Karpas-422 (cell line): ENCODE measurements at regions not wholly inside any gene's neighbourhood (a gene's known extent, or its start where the extent isn't known, plus 50 kb on each side); places are given as distances from the start of the nearest gene placed in this dataset.

Source experiments
- DNase-seq: peaks from one replicate; pipeline ENCODE4 v3.0.0-alpha.2; 2015
- H2AFZ ChIP-seq: fragments of 200-600 bp; sonication (generic); 2 replicates; pipeline ENCODE4 v1.6.1; 2014; ENCODE audit warnings: antibody characterized with exemption, low read length, mixed read lengths
- H3K27ac ChIP-seq: fragments of 200-600 bp; sonication (generic); 2 replicates; pipeline ENCODE4 v1.5.1; 2014; ENCODE audit warnings: mild to moderate bottlenecking, low read length, moderate library complexity
- H3K27me3 ChIP-seq: fragments of 200-600 bp; sonication (generic); 2 replicates; pipeline ENCODE4 v1.6.1; 2014; ENCODE audit warnings: low read length, mixed read lengths
- H3K36me3 ChIP-seq: fragments of 200-600 bp; sonication (generic); 2 replicates; pipeline ENCODE4 v1.6.1; 2014; ENCODE audit warnings: low read length, mixed read lengths; ENCODE audit not compliant: insufficient read depth
- H3K4me1 ChIP-seq: fragments of 200-600 bp; sonication (generic); 2 replicates; pipeline ENCODE4 v1.6.1; 2014; ENCODE audit warnings: mild to moderate bottlenecking, low read length, mixed read lengths
- H3K4me2 ChIP-seq: fragments of 200-600 bp; sonication (generic); 2 replicates; pipeline ENCODE4 v1.6.1; 2014; ENCODE audit warnings: low read length, low read depth, mild to moderate bottlenecking; ENCODE audit not compliant: poor library complexity, severe bottlenecking
- H3K4me3 ChIP-seq: fragments of 200-600 bp; sonication (generic); 2 replicates; pipeline ENCODE4 v1.5.1; 2014; ENCODE audit warnings: mild to moderate bottlenecking, antibody characterized with exemption, low read length, mixed read lengths
- H3K79me2 ChIP-seq: fragments of 200-600 bp; sonication (generic); 2 replicates; pipeline ENCODE4 v1.6.1; 2014; ENCODE audit warnings: mild to moderate bottlenecking, low read length, mixed read lengths
- H3K9ac ChIP-seq: fragments of 200-600 bp; sonication (generic); 2 replicates; pipeline ENCODE4 v1.6.0; 2014; ENCODE audit warnings: low read length
- H3K9me2 ChIP-seq: fragments of 200-600 bp; sonication (generic), shearing (Covaris generic); replicated peaks from 2 replicates; pipeline ENCODE4 v1.6.0; 2014; ENCODE audit warnings: mild to moderate bottlenecking, low read length, moderate library complexity; ENCODE audit not compliant: insufficient read depth
- H3K9me3 ChIP-seq: fragments of 300-700, 200-600 bp; sonication (generic); 2 replicates; pipeline ENCODE4 v1.6.1; 2014; ENCODE audit warnings: low read length, mixed read lengths
- H4K20me1 ChIP-seq: fragments of 200-600 bp; sonication (generic); 2 replicates; pipeline ENCODE4 v1.6.1; 2014; ENCODE audit warnings: mild to moderate bottlenecking, antibody characterized with exemption, low read length, low read depth; ENCODE audit not compliant: insufficient read depth

GRCh38 chr18:78717766-78718150, 261.9 kb upstream of the SALL3 start:
- Histone ChIP-seq H3K4me1 (no peaks in the 10 kb centered on the region), H3K79me2 (no peaks in the 10 kb centered on the region), H2AFZ (no peak overlapping the region), H3K9ac (no peak overlapping the region), H3K27ac (no peak overlapping the region), H3K27me3 (no peaks in the 10 kb centered on the region), H3K9me2 (no peaks in the 10 kb centered on the region), H3K4me2 (no peak overlapping the region), H3K4me3 (no peak overlapping the region), H4K20me1 (no peaks in the 10 kb centered on the region), H3K9me3 (no peaks in the 10 kb centered on the region), H3K36me3 (no peaks in the 10 kb centered on the region)
- no peak for DNase-seq

DNA sequence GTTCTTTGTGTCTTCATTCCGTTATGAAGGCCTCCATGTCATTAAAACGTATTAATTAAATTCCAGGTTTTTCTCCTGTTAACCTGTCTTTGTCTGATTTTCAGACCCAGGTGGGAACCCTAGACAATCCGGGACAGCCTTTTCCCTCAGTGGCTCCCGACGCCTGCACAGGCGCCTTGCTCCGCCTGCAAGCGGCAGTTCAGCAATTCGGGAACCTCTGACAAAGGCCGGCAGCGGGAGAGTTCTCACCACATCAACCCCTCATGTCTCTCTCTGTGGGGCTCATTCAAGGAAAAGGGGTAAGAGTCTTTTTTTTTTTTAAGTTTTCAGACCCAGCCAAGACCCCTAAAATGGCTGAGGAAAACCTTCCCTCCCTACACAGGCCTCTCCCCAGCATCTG, 259.8 kb upstream of the SALL3 start:
- Histone ChIP-seq H2AFZ (no peak overlapping the region), H3K27me3 (no peaks in the 10 kb centered on the region), H3K79me2 (no peaks in the 10 kb centered on the region), H3K4me2 (no peak overlapping the region), H3K4me3 (no peak overlapping the region), H3K4me1 (no peaks in the 10 kb centered on the region), H3K9me3 (no peaks in the 10 kb centered on the region), H3K27ac (no peak overlapping the region), H3K9me2 (no peaks in the 10 kb centered on the region), H3K9ac (no peak overlapping the region), H4K20me1 (no peaks in the 10 kb centered on the region), H3K36me3 (no peaks in the 10 kb centered on the region)
- DNase-seq, result no peak

DNA sequence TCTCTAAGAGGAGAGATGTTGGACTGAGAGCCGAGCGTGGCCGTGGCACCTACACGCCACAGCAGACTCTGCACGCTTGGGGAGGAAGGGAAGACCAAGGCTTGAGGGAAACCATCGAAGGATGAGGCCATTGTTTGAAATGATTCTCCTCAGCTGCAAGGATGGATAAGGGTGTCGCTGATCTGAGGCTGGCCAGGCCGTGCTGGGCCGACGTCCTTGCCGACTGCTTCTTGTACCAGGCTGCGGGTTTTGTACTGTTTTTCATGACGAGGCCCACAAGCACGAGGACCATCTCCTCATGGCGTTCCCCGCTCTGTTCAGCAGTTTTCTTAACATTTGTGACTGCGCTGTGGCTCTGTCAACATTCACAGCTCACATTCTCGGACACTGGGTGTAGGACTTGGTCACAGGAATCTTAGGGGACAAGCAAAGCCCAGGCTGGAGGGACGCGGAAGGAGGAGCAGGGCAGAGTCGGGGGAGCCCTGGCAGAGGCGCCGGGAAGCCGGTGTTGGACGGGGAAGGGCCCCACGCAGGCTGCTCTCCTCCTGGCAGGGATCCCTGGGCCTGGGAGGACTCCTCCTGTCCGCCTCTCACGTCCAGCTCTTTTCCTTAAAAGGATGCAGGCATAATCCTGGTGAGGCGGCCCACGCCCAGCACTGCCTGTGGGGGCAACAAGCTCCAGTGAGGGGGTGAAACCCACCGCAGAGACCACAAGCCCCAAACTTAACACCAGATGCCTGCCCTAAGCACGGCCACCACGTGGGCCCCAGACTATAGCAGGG, 259.0 kb upstream of the SALL3 start:
- no peak overlapping the region for H3K27ac ChIP-seq
- H3K4me1 ChIP-seq, result no peaks in the 10 kb centered on the region
- no peak overlapping the region for H2AFZ ChIP-seq
- H3K4me3 ChIP-seq, result no peak overlapping the region
- H3K27me3 ChIP-seq, result no peaks in the 10 kb centered on the region
- H3K4me2 ChIP-seq, result no peak overlapping the region
- no peak overlapping the region for H3K9ac ChIP-seq
- no peaks in the 10 kb centered on the region for H3K9me2 ChIP-seq
- no peak for DNase-seq
- no peaks in the 10 kb centered on the region for H3K79me2 ChIP-seq
- no peaks in the 10 kb centered on the region for H4K20me1 ChIP-seq
- no peaks in the 10 kb centered on the region for H3K9me3 ChIP-seq
- no peaks in the 10 kb centered on the region for H3K36me3 ChIP-seq

DNA sequence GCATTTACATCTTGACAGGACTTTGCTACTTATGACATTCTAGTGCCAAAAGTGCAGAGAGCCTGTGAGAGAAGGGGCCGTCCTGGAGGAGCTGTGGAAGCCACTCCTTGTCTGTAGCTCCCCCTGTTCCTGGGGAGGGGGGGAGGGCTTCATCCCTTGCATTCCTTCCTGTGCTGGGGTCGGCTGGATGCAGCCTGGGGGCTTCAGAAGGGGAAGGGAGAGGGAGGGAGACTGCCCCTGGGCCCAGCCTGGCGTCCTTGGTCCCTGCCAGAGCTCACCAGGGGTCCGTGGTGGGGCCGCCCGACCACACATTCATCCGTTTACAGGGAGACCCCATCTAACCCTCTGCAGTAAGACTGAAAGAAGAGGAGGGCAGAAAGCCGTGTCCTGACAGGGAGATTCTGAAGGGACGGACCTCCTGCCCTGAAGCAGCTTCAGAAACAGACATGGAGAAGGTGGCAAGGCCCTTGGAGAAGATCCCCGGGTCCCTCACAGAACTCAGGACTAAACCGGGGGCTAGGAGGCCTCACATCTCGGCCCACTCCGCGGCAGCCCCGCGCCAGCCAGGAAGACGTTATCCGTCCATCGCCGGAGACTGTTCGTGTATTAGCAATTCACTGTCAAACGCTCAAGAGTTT, 258.3 kb upstream of the SALL3 start:
- H3K27ac ChIP-seq, result no peak overlapping the region
- no peak for DNase-seq
- H4K20me1 ChIP-seq, result no peaks in the 10 kb centered on the region
- no peaks in the 10 kb centered on the region for H3K79me2 ChIP-seq
- H3K4me2 ChIP-seq, result no peak overlapping the region
- no peaks in the 10 kb centered on the region for H3K36me3 ChIP-seq
- no peaks in the 10 kb centered on the region for H3K27me3 ChIP-seq
- H3K4me1 ChIP-seq, result no peaks in the 10 kb centered on the region
- no peak overlapping the region for H3K9ac ChIP-seq
- H3K9me3 ChIP-seq, result no peaks in the 10 kb centered on the region
- no peaks in the 10 kb centered on the region for H3K9me2 ChIP-seq
- H3K4me3 ChIP-seq, result no peak overlapping the region
- H2AFZ ChIP-seq, result no peak overlapping the region

- no peaks in the 10 kb centered on the region for H3K9me3 ChIP-seq
- H3K36me3 ChIP-seq, result no peaks in the 10 kb centered on the region
- H3K27me3 ChIP-seq, result no peaks in the 10 kb centered on the region
- H3K4me1 ChIP-seq, result no peaks in the 10 kb centered on the region
- H3K27ac ChIP-seq, result no peak overlapping the region
- no peak overlapping the region for H3K4me2 ChIP-seq
- DNase-seq, result no peak
- H3K4me3 ChIP-seq, result no peak overlapping the region
- H3K79me2 ChIP-seq, result no peaks in the 10 kb centered on the region
- no peaks in the 10 kb centered on the region for H3K9me2 ChIP-seq
- no peak overlapping the region for H3K9ac ChIP-seq
- H2AFZ ChIP-seq, result no peak overlapping the region
- no peaks in the 10 kb centered on the region for H4K20me1 ChIP-seq
Observed at GRCh38 chr18:78721981-78722380, 257.6 kb upstream of the SALL3 start.

DNA sequence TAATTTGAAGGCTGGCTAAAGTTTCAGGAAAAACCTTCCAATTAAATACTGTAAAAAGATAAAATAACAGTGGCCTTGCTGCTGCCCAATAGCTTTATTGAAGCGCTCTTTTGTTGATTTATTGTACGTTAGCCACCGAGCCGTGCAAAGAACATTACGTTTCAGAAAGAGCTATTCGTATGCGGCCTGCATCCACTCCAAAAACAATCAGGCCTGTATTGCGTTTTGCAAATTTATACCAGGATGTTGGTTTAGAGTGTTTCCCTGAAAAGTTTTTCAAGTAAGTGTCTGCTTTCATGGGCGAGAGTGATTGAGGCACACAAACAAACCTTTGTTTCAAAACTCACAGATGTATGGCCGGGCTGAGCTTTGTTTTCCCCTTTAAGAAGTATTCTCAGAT, 257.2 kb upstream of the SALL3 start:
- no peak overlapping the region for H3K9ac ChIP-seq
- H3K4me1 ChIP-seq, result no peaks in the 10 kb centered on the region
- H2AFZ ChIP-seq, result no peak overlapping the region
- DNase-seq, result no peak
- no peaks in the 10 kb centered on the region for H3K9me3 ChIP-seq
- no peaks in the 10 kb centered on the region for H3K36me3 ChIP-seq
- no peak overlapping the region for H3K4me2 ChIP-seq
- H3K4me3 ChIP-seq, result no peak overlapping the region
- no peak overlapping the region for H3K27ac ChIP-seq
- H3K79me2 ChIP-seq, result no peaks in the 10 kb centered on the region
- no peaks in the 10 kb centered on the region for H4K20me1 ChIP-seq
- H3K9me2 ChIP-seq, result no peaks in the 10 kb centered on the region
- no peaks in the 10 kb centered on the region for H3K27me3 ChIP-seq

- Histone ChIP-seq H3K27ac (no peak overlapping the region), H3K27me3 (no peaks in the 10 kb centered on the region), H3K4me1 (no peaks in the 10 kb centered on the region), H3K79me2 (no peaks in the 10 kb centered on the region), H3K9ac (no peak overlapping the region), H2AFZ (no peak overlapping the region), H3K4me3 (no peak overlapping the region), H3K9me3 (no peaks in the 10 kb centered on the region), H3K4me2 (no peak overlapping the region), H3K9me2 (no peaks in the 10 kb centered on the region), H3K36me3 (no peaks in the 10 kb centered on the region), H4K20me1 (no peaks in the 10 kb centered on the region)
- no peak for DNase-seq
Observed at GRCh38 chr18:78722929-78723710, 256.5 kb upstream of the SALL3 start.

DNA sequence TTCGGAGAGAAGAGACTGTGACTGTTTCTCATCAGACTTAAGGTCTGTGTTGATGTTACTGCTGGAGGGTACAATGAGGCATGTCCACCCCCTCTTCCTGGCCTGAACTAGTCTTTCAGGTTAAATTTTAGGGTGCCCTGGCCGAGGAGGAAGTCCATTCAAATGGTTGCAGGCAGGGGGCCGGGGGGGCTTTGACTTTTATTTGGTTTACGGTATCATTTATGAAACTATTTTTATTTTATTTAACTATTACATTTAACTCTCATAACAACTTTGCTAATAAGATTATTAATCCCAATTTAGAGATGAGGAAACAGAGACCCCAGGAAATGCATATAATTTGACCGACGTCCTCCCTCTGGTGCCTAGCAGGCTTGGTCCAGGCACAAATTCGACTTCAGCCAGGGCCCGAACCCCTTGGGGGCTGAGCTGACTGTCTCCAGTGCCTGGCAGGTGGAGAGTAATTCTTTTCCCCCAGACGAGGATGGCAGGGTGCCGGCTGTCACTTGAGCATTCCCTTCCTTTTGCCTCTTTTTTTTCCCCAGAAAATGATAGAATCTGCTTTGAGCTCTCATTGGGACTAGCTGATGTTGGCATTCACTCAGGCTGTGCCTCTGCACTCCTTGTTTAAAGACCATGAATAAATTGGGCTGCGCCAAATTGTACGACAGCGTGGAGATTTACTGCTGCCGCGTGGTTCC, 255.3 kb upstream of the SALL3 start:
- H3K27ac ChIP-seq, result no peak overlapping the region
- no peak overlapping the region for H2AFZ ChIP-seq
- no peaks in the 10 kb centered on the region for H3K79me2 ChIP-seq
- DNase-seq, result no peak
- H3K9me2 ChIP-seq, result no peaks in the 10 kb centered on the region
- H3K36me3 ChIP-seq, result no peaks in the 10 kb centered on the region
- H3K4me3 ChIP-seq, result no peak overlapping the region
- H3K9me3 ChIP-seq, result no peaks in the 10 kb centered on the region
- H3K27me3 ChIP-seq, result no peaks in the 10 kb centered on the region
- no peaks in the 10 kb centered on the region for H4K20me1 ChIP-seq
- H3K9ac ChIP-seq, result no peak overlapping the region
- H3K4me1 ChIP-seq, result no peaks in the 10 kb centered on the region
- H3K4me2 ChIP-seq, result no peak overlapping the region
